Loucy (cell line): ENCODE measurements at regions not wholly inside any gene's neighbourhood (a gene's known extent, or its start where the extent isn't known, plus 50 kb on each side); places are given as distances from the start of the nearest gene placed in this dataset.

Source experiments
- H2AFZ ChIP-seq: fragments of 200-600 bp; sonication (generic); 2 replicates; pipeline ENCODE4 v1.6.0; 2016; ENCODE audit warnings: antibody characterized with exemption, mild to moderate bottlenecking, low read length, moderate library complexity
- H3F3A ChIP-seq: fragments of 200-600 bp; 2 replicates; pipeline ENCODE4 v1.6.0; 2016; ENCODE audit warnings: antibody characterized with exemption, low read depth, mild to moderate bottlenecking
- H3K27me3 ChIP-seq: fragments of 200-600 bp; sonication (generic); 2 replicates; pipeline ENCODE4 v1.6.1; 2014; ENCODE audit warnings: low read length, mild to moderate bottlenecking; ENCODE audit not compliant: insufficient read depth, poor library complexity, severe bottlenecking
- H3K36me3 ChIP-seq: fragments of 200-600 bp; sonication (generic); 2 replicates; pipeline ENCODE4 v1.6.1; 2016; ENCODE audit warnings: low read length; ENCODE audit not compliant: insufficient read depth
- H3K4me1 ChIP-seq: fragments of 200-600 bp; sonication (generic); 2 replicates; pipeline ENCODE4 v1.5.1; 2014; ENCODE audit warnings: low read length, mild to moderate bottlenecking; ENCODE audit not compliant: insufficient read depth, poor library complexity, severe bottlenecking
- H3K4me2 ChIP-seq: fragments of 200-600 bp; sonication (generic); 2 replicates; pipeline ENCODE4 v1.6.0; 2014; ENCODE audit warnings: antibody characterized with exemption, low read length, low read depth, mild to moderate bottlenecking; ENCODE audit not compliant: poor library complexity, severe bottlenecking
- H3K4me3 ChIP-seq: fragments of 200-600 bp; sonication (generic); 2 replicates; pipeline ENCODE4 v1.5.1; 2014; ENCODE audit warnings: low read length, mild to moderate bottlenecking, mixed read lengths; ENCODE audit not compliant: poor library complexity, severe bottlenecking
- H3K79me2 ChIP-seq: fragments of 200-600 bp; sonication (generic); 2 replicates; pipeline ENCODE4 v1.6.1; 2014; ENCODE audit warnings: low read length; ENCODE audit not compliant: insufficient read depth
- H3K9ac ChIP-seq: fragments of 200-600 bp; sonication (generic); 2 replicates; pipeline ENCODE4 v1.6.0; 2014; ENCODE audit warnings: mild to moderate bottlenecking, low read depth, low read length, moderate library complexity; ENCODE audit not compliant: poor library complexity, severe bottlenecking
- H3K9me2 ChIP-seq: fragments of 200-600 bp; sonication (generic); replicated peaks from 2 replicates; pipeline ENCODE4 v1.6.1; 2016; ENCODE audit warnings: low read depth, low read length, mixed read lengths
- H3K9me3 ChIP-seq: fragments of 200-600 bp; sonication (generic); 2 replicates; pipeline ENCODE4 v1.6.1; 2014; ENCODE audit warnings: mild to moderate bottlenecking, antibody characterized with exemption, low read length, low read depth; ENCODE audit not compliant: insufficient read depth
- H4K20me1 ChIP-seq: fragments of 200-600 bp; sonication (generic); 2 replicates; pipeline ENCODE4 v1.6.0; 2014; ENCODE audit warnings: antibody characterized with exemption, low read length, mild to moderate bottlenecking; ENCODE audit not compliant: insufficient read depth, poor library complexity, severe bottlenecking
- EZH2phosphoT487 ChIP-seq: fragments of 200-600 bp; IDR thresholded peaks from 2 replicates; pipeline ENCODE4 v1.6.1; 2018; ENCODE audit warnings: antibody characterized with exemption, mild to moderate bottlenecking, moderate library complexity, borderline replicate concordance
- TF ChIP-seq, protein P1 (sequence below): fragments of 200-600 bp; sonication (generic); conservative IDR thresholded peaks from 2 replicates; pipeline ENCODE4 v1.5.1; 2014; ENCODE audit warnings: mild to moderate bottlenecking, antibody characterized with exemption, low read length

DNA sequence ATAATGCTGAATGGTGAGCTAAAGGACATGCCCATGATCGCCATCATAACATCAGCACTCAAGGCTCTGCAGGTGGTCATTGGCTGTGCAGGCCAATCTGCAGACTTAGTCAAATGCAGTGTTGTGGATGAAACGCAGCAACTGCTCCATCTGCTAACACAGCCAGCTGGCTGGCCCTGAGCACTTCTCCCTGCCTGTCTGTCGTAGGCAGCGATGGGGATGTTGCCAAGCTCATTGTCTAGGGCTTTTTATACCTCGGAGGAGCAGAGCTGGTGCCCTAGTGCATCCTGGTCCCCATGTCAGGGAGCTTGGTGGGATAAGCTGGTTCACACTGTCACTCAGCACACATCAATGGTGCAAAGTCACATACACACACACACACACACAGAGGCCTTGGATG is 189.4 kb downstream of the TENT4A start:
- Histone ChIP-seq H3K4me3 (no peak overlapping the region), H3F3A (no peaks in the 10 kb centered on the region), H4K20me1 (no peaks in the 10 kb centered on the region), H3K4me2 (no peak overlapping the region), H2AFZ (no peak overlapping the region), H3K9me2 (no peaks in the 10 kb centered on the region), H3K9ac (no peak overlapping the region), H3K79me2 (no peaks in the 10 kb centered on the region), H3K27me3 (no peaks in the 10 kb centered on the region), H3K36me3 (no peaks in the 10 kb centered on the region), H3K9me3 (peaks cover 8% of the 10 kb centered on the region; the same call in 1 of the 2 replicates), H3K4me1 (no peaks in the 10 kb centered on the region)
- no peak for TF ChIP-seq EZH2phosphoT487
- TF ChIP-seq, protein P1, sequence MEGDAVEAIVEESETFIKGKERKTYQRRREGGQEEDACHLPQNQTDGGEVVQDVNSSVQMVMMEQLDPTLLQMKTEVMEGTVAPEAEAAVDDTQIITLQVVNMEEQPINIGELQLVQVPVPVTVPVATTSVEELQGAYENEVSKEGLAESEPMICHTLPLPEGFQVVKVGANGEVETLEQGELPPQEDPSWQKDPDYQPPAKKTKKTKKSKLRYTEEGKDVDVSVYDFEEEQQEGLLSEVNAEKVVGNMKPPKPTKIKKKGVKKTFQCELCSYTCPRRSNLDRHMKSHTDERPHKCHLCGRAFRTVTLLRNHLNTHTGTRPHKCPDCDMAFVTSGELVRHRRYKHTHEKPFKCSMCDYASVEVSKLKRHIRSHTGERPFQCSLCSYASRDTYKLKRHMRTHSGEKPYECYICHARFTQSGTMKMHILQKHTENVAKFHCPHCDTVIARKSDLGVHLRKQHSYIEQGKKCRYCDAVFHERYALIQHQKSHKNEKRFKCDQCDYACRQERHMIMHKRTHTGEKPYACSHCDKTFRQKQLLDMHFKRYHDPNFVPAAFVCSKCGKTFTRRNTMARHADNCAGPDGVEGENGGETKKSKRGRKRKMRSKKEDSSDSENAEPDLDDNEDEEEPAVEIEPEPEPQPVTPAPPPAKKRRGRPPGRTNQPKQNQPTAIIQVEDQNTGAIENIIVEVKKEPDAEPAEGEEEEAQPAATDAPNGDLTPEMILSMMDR = no peak

DNA sequence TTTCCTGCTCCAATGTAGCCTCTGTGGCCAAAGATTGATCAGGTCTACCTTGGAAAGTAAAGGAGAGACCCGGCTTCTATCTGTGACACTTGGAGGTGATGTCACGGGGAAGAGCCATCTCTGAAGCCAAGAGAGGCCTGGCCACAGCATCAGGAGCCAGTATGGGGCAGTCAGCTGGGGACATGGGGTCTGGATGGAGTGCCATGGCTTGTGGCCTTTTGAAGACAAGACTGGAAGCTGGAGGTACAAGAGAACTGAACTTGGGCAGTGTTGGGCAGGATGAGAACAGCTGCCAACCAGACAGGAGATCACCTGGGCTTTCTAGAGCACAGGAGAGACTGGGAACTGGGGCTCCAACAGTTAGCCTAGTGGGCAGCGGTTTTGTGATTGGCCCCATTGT is 190.7 kb downstream of the TENT4A start:
- H3K4me1 ChIP-seq = no peaks in the 10 kb centered on the region
- TF ChIP-seq, protein P1 = no peak
- no peak for TF ChIP-seq EZH2phosphoT487
- no peaks in the 10 kb centered on the region for H3K36me3 ChIP-seq
- no peaks in the 10 kb centered on the region for H4K20me1 ChIP-seq
- H3K79me2 ChIP-seq = no peaks in the 10 kb centered on the region
- H3K9ac ChIP-seq = no peak overlapping the region
- no peak overlapping the region for H2AFZ ChIP-seq
- H3F3A ChIP-seq = no peaks in the 10 kb centered on the region
- H3K27me3 ChIP-seq = no peaks in the 10 kb centered on the region
- H3K4me3 ChIP-seq = no peak overlapping the region
- no peaks in the 10 kb centered on the region for H3K9me2 ChIP-seq
- H3K4me2 ChIP-seq = no peak overlapping the region
- peaks cover 10% of the 10 kb centered on the region; the same call in 1 of the 2 replicates for H3K9me3 ChIP-seq

DNA sequence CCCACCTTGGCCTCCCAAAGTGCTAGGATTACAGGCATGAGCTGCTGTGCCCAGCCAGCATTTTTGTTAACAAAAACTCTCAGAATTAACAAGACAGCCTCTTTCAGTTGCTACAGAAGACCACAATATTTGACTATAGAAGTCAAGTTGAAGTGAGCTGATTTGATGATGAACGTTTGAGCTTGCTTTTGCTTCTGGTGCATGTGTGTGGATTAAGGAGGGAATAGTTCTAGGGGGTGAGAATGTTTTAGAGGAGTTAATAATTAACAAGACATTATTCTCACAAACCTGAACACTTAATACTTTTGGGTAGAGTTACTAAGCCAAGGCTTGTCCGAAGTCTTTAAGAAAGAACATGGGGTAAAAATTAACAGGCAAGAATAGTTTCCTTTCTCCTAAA is 191.6 kb downstream of the TENT4A start:
- no peaks in the 10 kb centered on the region for H3K9me2 ChIP-seq

More for the DNA sequence above, 191.6 kb downstream of the TENT4A start:
- TF ChIP-seq, protein P1 = no peak
- no peak for TF ChIP-seq EZH2phosphoT487
- H3K27me3 ChIP-seq = no peaks in the 10 kb centered on the region
- no peaks in the 10 kb centered on the region for H4K20me1 ChIP-seq
- H3K9ac ChIP-seq = no peak overlapping the region
- H3K4me2 ChIP-seq = no peak overlapping the region
- no peaks in the 10 kb centered on the region for H3K36me3 ChIP-seq
- H2AFZ ChIP-seq = no peak overlapping the region
- H3F3A ChIP-seq = no peaks in the 10 kb centered on the region
- H3K4me1 ChIP-seq = no peaks in the 10 kb centered on the region
- no peaks in the 10 kb centered on the region for H3K79me2 ChIP-seq
- no peak overlapping the region for H3K4me3 ChIP-seq
- peaks cover 10% of the 10 kb centered on the region; the same call in 1 of the 2 replicates for H3K9me3 ChIP-seq
